NCI-H82 (cell line): ENCODE measurements at regions not wholly inside any gene's neighbourhood (a gene's known extent, or its start where the extent isn't known, plus 50 kb on each side); places are given as distances from the start of the nearest gene placed in this dataset.
"Not testable (repeated sequence)": the region's sequence is repeated elsewhere in the genome, so short reads cannot be mapped to it uniquely, and the experiment has no call there.

ENCODE experiments used
- DNase-seq: peaks from one replicate; lab custom pipeline; 2025; lab: John Stamatoyannopoulos, UW

DNA sequence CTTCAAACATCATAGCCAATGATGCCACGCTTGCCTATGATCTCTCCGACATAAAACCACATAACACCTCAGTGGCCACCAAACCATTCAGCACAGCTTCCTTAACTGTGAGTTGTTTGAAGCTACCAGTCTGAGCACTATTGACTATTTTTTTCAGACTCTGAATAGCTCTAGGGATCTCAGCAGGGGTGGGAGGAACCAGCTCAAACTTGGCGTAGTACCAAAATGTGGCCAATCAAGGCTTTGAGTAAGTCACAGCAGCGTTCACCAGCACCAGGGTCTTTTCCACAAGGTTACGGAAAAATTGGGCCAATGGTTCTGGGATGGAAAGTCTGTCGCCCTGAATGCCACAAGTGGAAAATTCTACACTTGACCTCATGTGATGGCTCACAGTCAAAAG lies 70.6 kb downstream of the SMPDL3A start:
- no peak for DNase-seq

DNA sequence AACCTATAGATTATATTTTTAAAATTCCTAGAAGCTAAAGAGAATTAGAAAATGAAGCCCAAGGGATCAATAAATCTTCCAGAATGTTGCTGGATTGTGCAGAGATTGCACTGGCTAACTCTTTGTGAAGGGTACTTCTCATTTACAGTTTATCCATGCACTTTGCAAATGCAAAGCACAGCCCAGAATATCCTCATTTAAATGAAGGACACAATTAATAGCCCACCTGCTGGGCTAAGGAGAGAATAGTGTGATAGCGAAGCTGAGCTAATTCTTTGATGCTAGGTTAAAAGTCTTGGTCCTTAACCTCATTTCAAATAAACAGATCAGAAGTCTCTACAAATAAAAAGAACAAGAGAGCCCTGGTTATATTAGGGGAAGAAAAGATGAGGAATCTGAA lies 72.5 kb downstream of the SMPDL3A start:
- DNase-seq: no peak

DNA sequence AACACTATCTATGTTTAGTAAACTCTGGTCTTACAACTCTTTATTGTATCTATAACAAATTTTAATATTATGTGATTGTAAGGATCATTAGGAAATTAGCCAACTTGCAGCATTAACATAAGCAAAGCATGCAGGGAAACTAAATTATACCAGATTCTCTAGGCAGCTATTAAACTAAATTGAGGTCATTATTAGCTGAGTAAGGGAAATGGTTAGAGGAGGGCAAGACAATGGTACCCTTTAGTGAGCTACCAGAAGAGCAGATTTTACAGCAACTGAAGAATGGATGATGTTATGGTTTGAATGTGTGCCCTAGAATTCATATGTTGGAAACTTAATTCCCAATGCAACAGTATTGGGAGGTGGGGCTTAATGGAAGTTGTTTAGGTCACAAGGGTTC lies 79.1 kb downstream of the SMPDL3A start:
- DNase-seq: no peak

DNA sequence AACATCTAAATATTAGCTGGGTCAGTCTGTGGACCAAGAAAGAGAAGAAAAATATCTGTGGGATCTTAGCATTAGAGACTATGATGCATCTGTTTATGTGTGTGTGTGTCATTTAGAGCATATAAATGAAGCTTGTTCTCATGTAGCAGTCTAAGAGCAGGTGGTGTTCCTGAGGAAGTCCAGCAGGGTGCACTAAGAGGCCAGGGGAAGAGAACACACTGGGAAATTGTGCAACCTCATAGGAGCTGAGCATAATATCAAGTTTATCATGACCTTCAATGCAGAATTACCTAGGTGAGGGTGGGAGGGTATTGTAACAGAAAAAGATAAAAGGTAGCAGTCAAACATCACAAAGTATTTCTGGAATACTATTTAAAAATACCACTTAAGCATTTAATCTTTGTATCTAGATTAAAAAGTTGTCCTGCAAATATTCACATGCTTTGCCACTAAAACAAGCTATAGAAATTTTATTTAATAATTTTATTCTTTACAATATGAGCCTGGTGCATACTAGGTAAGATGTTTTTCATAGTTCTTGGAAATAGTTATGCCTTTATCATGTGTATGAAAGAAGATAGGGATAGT lies 80.5 kb downstream of the SMPDL3A start:
- DNase-seq: peak; percentile 83

DNA sequence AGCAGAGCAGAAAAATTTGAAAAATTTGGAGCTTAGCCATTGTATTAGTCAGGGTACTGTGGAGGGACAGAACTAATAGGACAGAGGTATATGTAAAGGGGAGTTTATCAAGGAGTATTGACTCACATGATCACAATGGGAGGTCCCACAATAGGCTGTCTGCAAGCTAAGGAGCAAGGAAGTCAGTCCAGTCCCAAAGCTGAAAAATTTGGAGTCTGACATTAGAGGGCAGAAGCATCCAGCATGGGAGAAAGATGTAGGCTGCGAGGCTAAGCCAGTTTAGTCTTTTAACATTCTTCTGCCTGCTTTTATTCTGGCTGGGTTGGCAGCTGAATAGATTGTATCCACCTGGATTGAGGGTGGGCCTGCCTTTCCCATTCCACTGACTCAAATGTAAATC lies 82.0 kb downstream of the SMPDL3A start:
- no peak for DNase-seq

DNA sequence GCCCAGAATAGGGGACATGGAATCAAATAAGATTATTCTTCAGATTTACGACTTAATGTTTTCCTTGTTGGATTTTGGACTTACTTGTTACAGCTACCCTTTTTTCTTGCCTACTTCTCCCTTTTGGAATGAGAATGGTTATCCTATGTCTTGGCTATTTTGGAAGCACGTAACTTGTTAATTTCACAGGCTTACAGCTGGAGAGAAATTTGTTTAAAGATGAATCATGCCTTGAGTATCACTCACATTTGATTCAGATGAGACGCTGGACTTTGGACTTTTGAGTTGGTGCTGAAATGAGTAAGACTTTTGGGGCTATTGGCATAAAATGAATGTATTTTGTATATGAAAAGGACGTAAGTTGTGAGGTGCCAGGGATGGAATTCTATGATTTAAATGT lies 83.3 kb downstream of the SMPDL3A start:
- no peak for DNase-seq

DNA sequence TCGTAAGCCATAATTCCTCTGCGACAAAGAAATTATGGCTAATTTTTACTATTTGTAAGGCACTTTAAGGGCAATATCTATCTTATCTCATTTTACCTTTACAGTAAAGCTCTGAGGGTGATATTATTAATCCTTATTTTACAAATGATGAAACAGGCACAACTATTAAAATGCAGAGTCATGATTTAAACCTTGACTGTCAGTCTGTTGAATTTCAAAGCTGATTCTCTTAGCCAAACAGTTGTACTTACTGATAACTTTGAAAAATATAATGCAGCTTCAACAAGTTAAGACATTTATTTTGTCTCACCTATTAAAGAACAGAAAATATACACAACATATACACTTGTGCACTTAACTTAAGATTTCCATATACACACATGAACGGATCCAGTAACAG lies 88.2 kb downstream of the SMPDL3A start:
- DNase-seq: no peak

DNA sequence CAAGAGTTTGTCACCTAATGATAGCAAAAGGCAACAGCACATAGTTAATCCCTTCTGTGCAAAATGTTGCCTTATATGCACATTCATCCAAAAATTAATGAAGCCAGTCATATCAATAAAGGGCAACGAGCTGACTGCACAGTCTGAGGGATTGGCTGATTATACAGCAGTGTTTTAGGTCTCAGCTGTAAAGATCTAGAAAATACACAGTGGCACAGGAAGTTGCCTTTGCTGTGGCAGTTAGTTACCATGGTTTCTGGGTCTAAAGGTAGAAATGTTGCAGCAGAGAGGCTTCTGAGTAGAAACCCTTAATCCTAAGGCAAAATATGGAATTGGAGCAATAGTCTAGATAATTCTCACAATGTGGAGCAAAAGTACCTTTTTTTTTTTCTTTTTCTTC lies 89.7 kb downstream of the SMPDL3A start:
- no peak for DNase-seq

DNA sequence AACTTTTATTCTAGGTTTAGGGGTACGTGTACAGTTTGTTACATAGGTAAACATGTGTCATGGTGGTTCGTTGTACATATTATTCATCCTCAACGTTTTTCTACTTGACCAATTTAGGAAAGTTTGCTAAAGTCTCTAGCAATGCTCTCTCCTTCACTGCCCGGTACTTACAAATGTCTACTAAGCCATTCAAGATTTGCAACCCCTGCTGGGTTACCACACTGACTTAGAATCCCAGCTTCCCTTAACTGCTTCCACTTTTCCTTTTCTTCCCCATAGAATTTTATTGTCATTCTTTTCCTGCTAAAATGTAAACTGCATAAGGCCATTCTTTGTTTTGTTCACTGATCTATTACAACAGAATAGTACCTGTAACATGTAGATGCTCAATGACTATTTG lies 97.4 kb downstream of the SMPDL3A start:
- no peak for DNase-seq

DNA sequence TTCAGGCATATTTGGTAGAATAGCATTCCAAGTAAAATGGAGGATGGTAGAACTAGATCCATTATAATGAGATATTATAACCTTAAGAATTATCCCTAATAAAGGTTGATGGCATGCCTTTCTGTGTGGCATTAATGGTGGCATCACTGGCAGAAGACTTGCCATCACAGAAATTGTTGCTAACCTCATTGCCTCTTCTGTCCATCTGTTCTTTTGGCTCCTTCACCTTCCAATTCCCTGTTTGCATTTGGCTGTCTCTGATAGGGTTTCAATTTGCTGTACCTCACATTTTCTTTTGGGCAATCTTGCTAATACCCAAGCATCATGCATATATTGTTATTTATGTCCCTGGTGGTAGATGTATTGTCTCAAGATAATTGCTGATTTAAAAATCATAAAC lies 98.9 kb downstream of the SMPDL3A start:
- DNase-seq: no peak

DNA sequence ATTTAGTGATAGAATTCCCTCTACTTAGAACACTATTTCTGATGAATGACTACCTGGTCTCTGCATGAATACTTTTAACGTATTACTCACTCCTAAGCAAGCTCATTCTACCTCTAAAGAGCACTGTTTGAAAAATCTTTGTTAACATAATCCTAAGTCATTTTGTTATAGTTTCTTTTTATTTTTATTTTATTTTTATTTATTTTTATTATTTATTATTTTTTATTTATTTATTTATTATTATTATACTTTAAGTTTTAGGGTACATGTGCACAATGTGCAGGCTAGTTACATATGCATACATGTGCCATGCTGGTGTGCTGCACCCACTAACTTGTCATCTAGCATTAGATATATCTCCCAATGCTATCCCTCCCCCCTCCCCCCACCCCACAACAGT lies 99.6 kb downstream of the SMPDL3A start:
- DNase-seq: not testable (repeated sequence)

DNA sequence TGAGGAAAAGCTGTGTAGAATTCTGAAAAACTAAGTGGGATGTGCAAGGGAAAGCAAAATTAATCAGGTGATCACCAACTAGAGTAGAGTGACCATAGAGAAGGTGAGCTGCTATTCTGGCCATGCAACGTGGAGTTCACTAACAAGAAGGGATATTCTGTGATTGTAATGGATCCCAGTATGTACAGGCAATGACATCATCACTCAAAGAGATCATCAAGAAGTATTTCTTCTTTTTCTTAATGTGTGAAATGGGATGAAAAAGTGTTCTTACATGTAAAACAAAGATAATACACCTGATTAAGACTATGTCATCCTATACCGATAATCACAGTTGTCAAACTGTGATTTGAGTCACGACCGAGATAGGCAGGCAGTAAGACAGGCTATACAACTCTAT lies 101.2 kb downstream of the SMPDL3A start:
- no peak for DNase-seq

DNA sequence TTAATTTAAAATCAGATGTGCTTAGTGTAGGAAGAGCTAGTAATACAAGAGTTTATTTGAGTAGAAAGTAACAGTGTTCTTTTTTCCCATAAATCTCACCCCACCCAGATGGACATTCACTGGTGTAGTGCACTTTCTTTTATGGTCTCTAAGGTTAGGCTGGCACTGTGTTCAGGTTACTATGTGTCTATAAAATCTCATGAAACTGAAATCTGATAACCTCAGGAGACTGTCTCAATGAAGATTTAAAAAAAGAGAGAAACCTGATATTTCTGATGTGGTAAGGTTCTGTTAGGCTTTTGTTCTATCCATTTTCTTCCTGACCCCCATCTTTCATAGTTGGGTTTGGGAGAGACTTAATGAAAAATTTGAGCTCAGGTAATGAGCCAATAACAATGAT lies 101.2 kb upstream of the CLVS2 start:
- no peak for DNase-seq

DNA sequence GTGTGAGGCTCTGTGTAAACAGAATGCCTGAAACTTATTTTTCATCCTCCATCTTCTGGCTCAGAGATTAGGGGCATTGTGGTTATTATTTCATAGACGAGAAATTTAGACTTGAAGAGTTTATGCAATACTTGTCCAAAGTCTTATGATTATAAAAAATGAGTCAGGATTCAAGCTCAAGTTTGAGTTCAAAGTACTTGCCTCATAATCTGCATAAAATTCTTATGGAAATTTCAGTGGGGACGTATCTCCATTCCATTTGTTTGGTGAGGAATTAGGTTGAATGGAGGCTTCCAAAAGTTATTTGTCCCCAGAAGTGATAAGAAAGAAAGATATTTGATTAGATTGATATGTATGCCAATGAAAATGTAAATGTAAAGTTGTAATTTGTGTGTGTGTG lies 93.7 kb upstream of the CLVS2 start:
- no peak for DNase-seq

DNA sequence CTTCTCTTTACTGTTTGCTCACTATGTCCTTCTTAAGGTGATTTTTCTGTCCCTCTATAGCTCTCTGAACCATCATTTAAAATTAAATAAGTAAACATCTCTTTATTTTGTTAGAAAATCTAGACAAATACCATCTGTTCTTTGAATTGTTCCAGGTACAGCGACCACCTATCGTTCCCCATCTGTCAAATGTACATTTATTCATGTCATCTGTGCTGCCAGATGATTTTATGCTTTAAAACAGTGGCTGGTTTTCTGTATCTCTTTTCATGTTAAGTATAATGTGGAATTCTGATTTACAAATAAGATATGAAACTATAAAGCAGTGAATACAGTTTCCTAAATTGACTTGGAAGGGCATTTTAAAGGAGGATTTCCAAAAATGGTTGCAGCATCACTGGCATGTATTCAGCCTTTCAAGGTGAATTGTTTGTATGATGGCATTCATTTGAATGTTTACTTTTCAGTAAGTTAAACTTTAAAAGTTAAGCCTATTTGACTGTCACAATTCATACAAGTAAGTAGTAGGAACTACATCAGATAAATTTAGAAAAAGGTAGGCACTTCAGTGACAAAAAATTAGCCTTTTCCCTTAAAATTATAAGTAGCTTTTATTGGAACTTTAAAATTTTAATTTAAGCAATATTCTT lies 92.6 kb upstream of the CLVS2 start:
- no peak for DNase-seq

DNA sequence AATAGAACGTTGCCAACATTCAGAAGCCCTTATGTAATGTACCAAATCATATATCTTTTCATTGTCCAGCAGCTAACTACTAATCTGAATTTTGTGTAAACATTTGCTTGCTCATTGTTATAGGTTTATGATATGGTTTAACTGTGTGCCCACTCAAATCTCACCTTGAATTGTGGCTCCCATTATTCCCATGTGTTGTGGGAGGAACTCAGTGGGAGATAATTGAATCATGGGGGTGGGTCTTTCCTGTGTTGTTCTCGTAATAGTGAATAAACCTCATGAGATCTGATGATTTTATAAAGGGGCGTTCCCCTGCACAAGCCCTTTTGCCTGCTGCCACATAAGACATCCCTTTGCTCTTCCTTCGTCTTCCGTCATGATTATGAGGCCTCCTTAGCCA lies 91.9 kb upstream of the CLVS2 start:
- DNase-seq: no peak

DNA sequence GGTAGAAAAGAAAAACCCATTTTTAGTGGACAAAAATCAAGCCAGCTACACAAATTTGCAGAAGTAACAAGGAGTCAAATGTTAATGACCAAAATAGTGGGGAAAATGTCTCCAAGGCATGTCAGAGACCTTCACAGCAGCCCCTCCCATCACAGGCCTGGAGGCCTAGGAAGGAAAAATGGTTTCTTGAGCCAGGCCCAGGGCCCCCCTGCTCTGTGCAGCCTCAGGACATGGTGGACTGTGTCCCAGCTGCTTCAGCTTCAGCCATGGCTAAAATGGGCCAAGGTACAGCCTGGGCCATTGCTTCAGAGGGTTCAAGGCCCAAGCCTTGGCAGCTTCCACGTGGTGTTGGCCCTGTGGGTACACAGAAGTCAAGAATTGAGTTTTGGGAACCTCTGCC lies 82.5 kb upstream of the CLVS2 start:
- no peak for DNase-seq

DNA sequence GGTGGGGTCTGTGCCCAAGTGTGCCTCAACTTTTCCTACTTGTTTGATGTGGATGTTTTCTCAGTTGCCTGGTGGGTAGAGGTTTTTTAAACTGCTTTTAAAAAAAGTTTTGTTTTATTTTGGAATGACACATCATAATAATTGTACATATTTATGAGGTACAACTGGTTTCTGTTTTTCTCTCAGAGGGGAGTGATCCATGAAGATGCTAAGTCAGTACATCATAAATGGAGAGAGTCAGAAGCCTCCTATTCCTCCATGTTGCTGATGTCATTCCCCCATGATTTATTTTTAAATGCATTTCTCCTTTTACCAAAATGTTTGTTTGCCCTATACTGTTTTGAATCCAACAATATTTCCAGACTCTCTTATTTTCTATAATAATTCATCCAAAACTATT lies 77.3 kb upstream of the CLVS2 start:
- no peak for DNase-seq

DNA sequence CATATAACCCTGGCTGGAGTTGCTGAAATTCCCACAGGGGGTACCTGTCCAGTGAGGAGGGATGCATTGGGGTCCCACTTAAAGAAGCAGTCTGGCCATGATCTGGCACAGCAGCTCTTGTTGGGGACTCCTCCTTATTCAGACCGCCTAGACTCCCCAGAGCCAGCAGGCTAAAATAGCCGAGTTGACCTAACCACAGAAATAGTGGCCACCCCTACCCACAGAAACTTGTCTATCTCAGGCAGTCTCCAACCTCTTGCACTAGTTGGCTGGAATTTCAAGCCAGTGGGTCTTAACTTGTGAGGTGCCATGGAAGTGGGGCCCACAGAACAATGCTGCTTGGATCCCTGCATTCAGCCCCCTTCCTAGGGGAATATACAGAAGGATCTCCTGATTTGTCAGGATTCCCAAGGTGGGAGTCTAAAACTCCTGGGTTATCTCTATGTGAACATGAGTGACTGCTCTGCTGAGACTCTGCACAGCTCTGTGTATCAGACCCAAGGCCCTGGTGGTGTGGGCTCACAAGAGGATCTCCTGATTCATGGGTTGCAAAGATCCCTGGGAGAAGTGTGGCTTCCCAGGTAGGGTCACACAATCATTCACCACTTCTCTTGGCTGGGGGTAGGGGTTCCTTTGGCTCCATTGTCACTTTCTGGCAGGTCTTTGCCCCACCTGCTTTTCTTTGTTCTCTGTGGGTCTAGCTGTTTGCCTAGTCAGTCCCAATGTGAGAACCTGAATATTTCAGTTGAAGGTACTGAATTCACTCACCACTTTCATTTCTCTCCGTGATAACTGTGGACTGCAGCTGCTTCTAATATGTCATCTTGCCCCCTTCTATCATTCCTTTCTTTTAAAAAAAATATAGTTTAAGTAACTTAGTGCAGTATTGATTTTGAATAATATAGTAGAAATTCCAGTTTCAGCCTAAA lies 65.5 kb upstream of the CLVS2 start:
- DNase-seq: no peak

DNA sequence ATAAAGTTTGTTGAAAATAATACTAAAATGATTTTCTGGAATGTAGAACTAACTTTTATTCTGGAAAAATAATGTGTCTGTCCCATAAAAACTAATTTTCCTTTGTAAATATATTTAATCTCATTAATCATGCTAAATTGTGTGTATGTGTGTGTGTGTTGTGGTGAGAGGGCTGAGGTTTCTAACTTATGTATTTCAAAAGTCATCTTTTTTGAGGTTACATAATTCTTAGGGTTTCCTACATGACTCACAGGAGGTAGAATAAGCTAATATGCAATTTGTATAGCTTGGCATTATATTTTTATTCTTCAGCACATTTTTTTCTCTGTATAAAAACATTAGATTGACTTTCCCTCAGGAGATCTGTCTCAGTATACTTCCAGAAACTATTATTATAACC lies 64.1 kb upstream of the CLVS2 start:
- no peak for DNase-seq

DNA sequence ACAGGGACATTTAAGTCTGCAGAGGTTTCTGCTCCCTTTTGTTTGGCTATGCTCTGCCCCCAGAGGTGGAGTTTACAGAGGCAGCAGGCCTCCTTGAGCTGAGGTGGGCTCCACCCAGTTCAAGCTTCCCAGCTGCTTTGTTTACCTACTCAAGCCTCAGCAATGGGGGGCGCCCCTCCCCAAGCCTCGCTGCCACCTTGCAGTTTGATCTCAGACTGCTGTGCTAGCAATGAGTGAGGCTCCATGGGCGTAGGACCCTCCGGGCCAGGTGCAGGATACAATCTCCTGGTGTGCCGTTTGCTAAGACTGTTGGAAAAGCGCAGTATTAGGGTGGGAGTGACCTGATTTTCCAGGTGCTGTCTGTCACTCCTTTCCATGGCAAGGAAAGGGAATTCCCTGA lies 51.1 kb upstream of the CLVS2 start:
- not testable (repeated sequence) for DNase-seq
